ENCODE measurements at regions not wholly inside any gene's neighbourhood (a gene's known extent, or its start where the extent isn't known, plus 50 kb on each side); places are given as distances from the start of the nearest gene placed in this dataset.

- no peak overlapping the region for H3K9ac ChIP-seq (ENCODE audit: control insufficient read depth, extremely low read depth, insufficient read depth, low read length)
- no peak overlapping the region for H3K4me2 ChIP-seq (ENCODE audit: control insufficient read depth, extremely low read depth, insufficient read depth, low read depth, low read length)
- H3K9me3 ChIP-seq (ENCODE audit: control insufficient read depth, low read depth, low read length), result no peaks in the 10 kb centered on the region
- DNase-seq (ENCODE audit: low read depth, low spot score), result no peak
- no peaks in the 10 kb centered on the region for H3K9me1 ChIP-seq (ENCODE audit: control insufficient read depth, extremely low read depth, insufficient read depth, low read length)
- no peak overlapping the region for H2AFZ ChIP-seq (ENCODE audit: control insufficient read depth, low read length)
- no peak overlapping the region for H3K27ac ChIP-seq (ENCODE audit: control insufficient read depth, insufficient read depth, low read length)
- H3K27me3 ChIP-seq (ENCODE audit: control insufficient read depth, extremely low read depth, insufficient read depth, low read length), result no peaks in the 10 kb centered on the region
- TF ChIP-seq CTCF (optimal IDR thresholded peaks at IDR 0.05 in 1 of 3, IDR thresholded peaks at IDR 0.05 in 1 of 3, conservative IDR thresholded peaks at IDR 0.05 in 1 of 3; ENCODE audit: extremely low read depth in 1 of 3, insufficient read depth in 2 of 3, low read length in 3 of 3) (no peak), EZH2 (IDR thresholded peaks at IDR 0.05; ENCODE audit: low read length) (no peak)
- H3K4me3 ChIP-seq (ENCODE audit: control insufficient read depth in 2 of 3, extremely low read depth in 1 of 3, insufficient read depth in 2 of 3, low read depth in 1 of 3, low read length in 3 of 3), result no peak overlapping the region
- no peaks in the 10 kb centered on the region for H3K79me2 ChIP-seq (ENCODE audit: control insufficient read depth, insufficient read depth, low read length)
- no peaks in the 10 kb centered on the region for H3K4me1 ChIP-seq (ENCODE audit: control insufficient read depth, extremely low read depth, insufficient read depth, low read length)
- dilution Hi-C loops (cut with MboI; ENCODE audit: extremely low pct_ligation_motif_present, low sequenced_read_pairs), result no loop called here
- no peak for FAIRE-seq
- no peaks in the 10 kb centered on the region for H4K20me1 ChIP-seq (ENCODE audit: control insufficient read depth, extremely low read depth, insufficient read depth, low read length)
- no peaks in the 10 kb centered on the region for H3K36me3 ChIP-seq (ENCODE audit: control insufficient read depth in 2 of 2, extremely low read depth in 1 of 2, insufficient read depth in 2 of 2, low read length in 2 of 2)
Measured at GRCh38 chr14:77989441-77989991, 180.7 kb upstream of the NRXN3 start.

GRCh38 chr14:77990337-77990736 is 179.8 kb upstream of the NRXN3 start:
- H2AFZ ChIP-seq (ENCODE audit: control insufficient read depth, low read length), result no peak overlapping the region
- H3K36me3 ChIP-seq (ENCODE audit: control insufficient read depth in 2 of 2, extremely low read depth in 1 of 2, insufficient read depth in 2 of 2, low read length in 2 of 2), result no peaks in the 10 kb centered on the region
- no peaks in the 10 kb centered on the region for H3K9me1 ChIP-seq (ENCODE audit: control insufficient read depth, extremely low read depth, insufficient read depth, low read length)
- H3K9ac ChIP-seq (ENCODE audit: control insufficient read depth, extremely low read depth, insufficient read depth, low read length), result no peak overlapping the region
- no peaks in the 10 kb centered on the region for H3K79me2 ChIP-seq (ENCODE audit: control insufficient read depth, insufficient read depth, low read length)
- no peaks in the 10 kb centered on the region for H3K4me1 ChIP-seq (ENCODE audit: control insufficient read depth, extremely low read depth, insufficient read depth, low read length)
- H3K4me3 ChIP-seq (ENCODE audit: control insufficient read depth in 2 of 3, extremely low read depth in 1 of 3, insufficient read depth in 2 of 3, low read depth in 1 of 3, low read length in 3 of 3), result no peak overlapping the region
- no peaks in the 10 kb centered on the region for H4K20me1 ChIP-seq (ENCODE audit: control insufficient read depth, extremely low read depth, insufficient read depth, low read length)
- no peak for FAIRE-seq
- no peaks in the 10 kb centered on the region for H3K9me3 ChIP-seq (ENCODE audit: control insufficient read depth, low read depth, low read length)
- no peak overlapping the region for H3K4me2 ChIP-seq (ENCODE audit: control insufficient read depth, extremely low read depth, insufficient read depth, low read depth, low read length)
- no peak for DNase-seq (ENCODE audit: low read depth, low spot score)
- dilution Hi-C loops (cut with MboI; ENCODE audit: extremely low pct_ligation_motif_present, low sequenced_read_pairs), result no loop called here
- H3K27me3 ChIP-seq (ENCODE audit: control insufficient read depth, extremely low read depth, insufficient read depth, low read length), result no peaks in the 10 kb centered on the region
- no peak overlapping the region for H3K27ac ChIP-seq (ENCODE audit: control insufficient read depth, insufficient read depth, low read length)
- TF ChIP-seq EZH2 (IDR thresholded peaks at IDR 0.05; ENCODE audit: low read length), result no peak
- TF ChIP-seq CTCF (optimal IDR thresholded peaks at IDR 0.05 in 1 of 3, IDR thresholded peaks at IDR 0.05 in 1 of 3, conservative IDR thresholded peaks at IDR 0.05 in 1 of 3; ENCODE audit: extremely low read depth in 1 of 3, insufficient read depth in 2 of 3, low read length in 3 of 3), result no peak

Measured in keratinocyte (primary cell).